CD14-positive monocyte (primary cell): ENCODE measurements at regions not wholly inside any gene's neighbourhood (a gene's known extent, or its start where the extent isn't known, plus 50 kb on each side); places are given as distances from the start of the nearest gene placed in this dataset.
A peak's percentile ranks its signal among the peaks of the same experiment; 100 is the strongest.

Experiments
- DNase-seq, 3 donors: peaks; one replicate each; pipeline ENCODE4 v3.0.0-alpha.2; 2011 to 2022
- H2AFZ ChIP-seq: 2 replicates; pipeline ENCODE4 v1.6.0; 2012; ENCODE audit warnings: mild to moderate bottlenecking, low read depth, low read length, inconsistent platforms; ENCODE audit not compliant: insufficient read depth, poor library complexity, severe bottlenecking
- H3K27ac ChIP-seq, 2 donors: 1 replicate in 1 of 2; 2 replicates in 1 of 2; pipeline ENCODE4 v1.5.1; 2012 to 2013; ENCODE audit warnings: low read length in 2 of 2, control low read depth in 1 of 2, inconsistent platforms in 1 of 2, low read depth in 1 of 2, mild to moderate bottlenecking in 1 of 2
- H3K27me3 ChIP-seq, 2 donors: one replicate each; pipeline versions ENCODE4 v1.6.0 to v1.6.1; 2011 to 2013; ENCODE audit warnings: low read length in 2 of 2; ENCODE audit not compliant: control insufficient read depth in 2 of 2, insufficient read depth in 2 of 2
- H3K36me3 ChIP-seq, 2 donors: replicated peaks in 1 of 2; 1 replicate in 1 of 2; 2 replicates in 1 of 2; pipeline versions ENCODE4 v1.5.1 to v1.6.1; 2012 to 2013; ENCODE audit warnings: low read length in 2 of 2, control low read depth in 1 of 2, inconsistent platforms in 1 of 2, mild to moderate bottlenecking in 1 of 2; ENCODE audit not compliant: insufficient read depth in 2 of 2, control insufficient read depth in 1 of 2
- H3K4me1 ChIP-seq, 2 donors: 1 replicate in 1 of 2; 2 replicates in 1 of 2; pipeline versions ENCODE4 v1.5.1 to v1.6.1; 2012 to 2013; ENCODE audit warnings: low read length in 2 of 2, control low read depth in 1 of 2, inconsistent platforms in 1 of 2, mild to moderate bottlenecking in 1 of 2, moderate library complexity in 1 of 2; ENCODE audit not compliant: insufficient read depth in 2 of 2, control insufficient read depth in 1 of 2
- H3K4me2 ChIP-seq: replicated peaks from 2 replicates; pipeline ENCODE3; 2012; ENCODE audit warnings: low read length, moderate library complexity, mild to moderate bottlenecking; ENCODE audit not compliant: poor library complexity, severe bottlenecking; ENCODE audit errors: extremely low read depth
- H3K4me3 ChIP-seq, 3 experiments: fragments of 200-600 bp in 1 of 3; sonication (generic) in 1 of 3; replicated peaks in 1 of 3; 1 replicate in 2 of 3; 2 replicates in 1 of 3; pipeline ENCODE4 v1.5.1; 2011 to 2013; ENCODE audit warnings: low read length in 3 of 3, mild to moderate bottlenecking in 3 of 3, control low read depth in 2 of 3, low read depth in 2 of 3, inconsistent platforms in 1 of 3, moderate library complexity in 1 of 3
- H3K79me2 ChIP-seq: 2 replicates; pipeline ENCODE4 v1.6.0; 2012; ENCODE audit warnings: mild to moderate bottlenecking, control low read depth, inconsistent platforms, low read length, moderate library complexity; ENCODE audit not compliant: insufficient read depth
- H3K9ac ChIP-seq: 2 replicates; pipeline ENCODE4 v1.6.0; 2017; ENCODE audit warnings: low read length, mild to moderate bottlenecking; ENCODE audit not compliant: insufficient read depth, poor library complexity, severe bottlenecking
- H3K9me3 ChIP-seq, 2 donors: replicated peaks in 1 of 2; 1 replicate in 1 of 2; 2 replicates in 1 of 2; pipeline versions ENCODE4 v1.5.1 to v1.6.1; 2012 to 2013; ENCODE audit warnings: low read length in 2 of 2, control low read depth in 1 of 2; ENCODE audit not compliant: control insufficient read depth in 1 of 2, insufficient read depth in 1 of 2
- H4K20me1 ChIP-seq: 2 replicates; pipeline ENCODE4 v1.6.0; 2012; ENCODE audit warnings: mild to moderate bottlenecking, low read length, control low read depth, moderate library complexity; ENCODE audit not compliant: insufficient read depth
- H3K27ac Mint-ChIP-seq, 7 donors: one replicate each; pipeline ENCODE4 v1.8.0; 2020; ENCODE audit warnings: mild to moderate bottlenecking in 7 of 7, mixed read lengths in 7 of 7, moderate library complexity in 6 of 7, inconsistent platforms in 2 of 7
- H3K27me3 Mint-ChIP-seq, 3 donors: one replicate each; pipeline ENCODE4 v1.8.0; 2021 to 2022; ENCODE audit warnings: low read depth in 3 of 3, mild to moderate bottlenecking in 3 of 3, mixed read lengths in 3 of 3, moderate library complexity in 3 of 3, inconsistent platforms in 1 of 3
- H3K36me3 Mint-ChIP-seq, 2 donors: one replicate each; pipeline ENCODE4 v1.8.0; 2020; ENCODE audit warnings: mixed read lengths in 2 of 2, inconsistent platforms in 1 of 2, mild to moderate bottlenecking in 1 of 2
- H3K4me1 Mint-ChIP-seq: one replicate; pipeline ENCODE4 v1.8.0; 2020; ENCODE audit warnings: mild to moderate bottlenecking, mixed read lengths
- H3K4me3 Mint-ChIP-seq, 2 donors: one replicate each; pipeline ENCODE4 v1.8.0; 2020; ENCODE audit warnings: mild to moderate bottlenecking in 2 of 2, mixed read lengths in 2 of 2, moderate library complexity in 1 of 2
- H3K9me3 Mint-ChIP-seq, 7 donors: one replicate each; pipeline ENCODE4 v1.8.0; 2020 to 2022; ENCODE audit warnings: mixed read lengths in 7 of 7, mild to moderate bottlenecking in 6 of 7, moderate library complexity in 6 of 7, inconsistent platforms in 2 of 7
- CTCF ChIP-seq: fragments of 200-600 bp; IDR thresholded peaks from one replicate; pipeline ENCODE4 v1.8.0; 2022; ENCODE audit warnings: antibody characterized with exemption, mild to moderate bottlenecking
- WGBS: methylation state at CpG from one replicate; pipeline ENCODE4 v1.1.5; 2013; ENCODE audit warnings: missing lambda C conversion rate; ENCODE audit not compliant: insufficient coverage; 5-methylcytosine and 5-hydroxymethylcytosine counted together
- intact Hi-C, 2 donors: fragments of 100-400 bp; cut with micrococcal nuclease; formaldehyde crosslinking; loops; one replicate each; pipeline versions ENCODE4 v1.15.0 to v1.15.1; 2023

GRCh38 chr5:74152136-74152535 is 488.4 kb downstream of the ENC1 start:
- Mint-ChIP-seq H3K4me3 (no peak overlapping the region), H3K27ac (no peak overlapping the region), H3K9me3 (no peaks in the 10 kb centered on the region), H3K27me3 (peaks cover 0 to 2% (median 0%) of the 10 kb centered on the region in 3 donors), H3K4me1 (peaks cover 23% of the 10 kb centered on the region), H3K36me3 (no peaks in the 10 kb centered on the region)
- peaks cover 0 to 6% of the 10 kb centered on the region in 2 donors for H3K4me1 ChIP-seq
- intact Hi-C loops: no loop called here
- H3K9ac ChIP-seq: no peak overlapping the region
- no peak overlapping the region for H3K4me2 ChIP-seq
- H3K9me3 ChIP-seq: no peaks in the 10 kb centered on the region
- no peaks in the 10 kb centered on the region for H3K79me2 ChIP-seq
- no peaks in the 10 kb centered on the region for H3K27me3 ChIP-seq
- no peak overlapping the region for H3K4me3 ChIP-seq
- no peaks in the 10 kb centered on the region for H3K36me3 ChIP-seq
- H2AFZ ChIP-seq: no peak overlapping the region
- WGBS: no CpG with 5 or more reads among the region's 4 CpGs
- no peak overlapping the region for H3K27ac ChIP-seq
- DNase-seq: no peak
- H4K20me1 ChIP-seq: no peaks in the 10 kb centered on the region
- TF ChIP-seq CTCF: no peak

- Histone ChIP-seq H2AFZ (no peak overlapping the region), H3K36me3 (no peaks in the 10 kb centered on the region), H3K4me2 (no peak overlapping the region), H3K9ac (no peak overlapping the region), H3K27ac (no peak overlapping the region), H4K20me1 (no peaks in the 10 kb centered on the region), H3K9me3 (no peaks in the 10 kb centered on the region), H3K4me1 (peaks cover 0 to 6% of the 10 kb centered on the region in 2 donors), H3K4me3 (no peak overlapping the region), H3K79me2 (no peaks in the 10 kb centered on the region), H3K27me3 (no peaks in the 10 kb centered on the region)
- H3K4me1 Mint-ChIP-seq: peaks cover 23% of the 10 kb centered on the region
- WGBS: no CpG with 5 or more reads among the region's 3 CpGs
- no peaks in the 10 kb centered on the region for H3K36me3 Mint-ChIP-seq
- no peak overlapping the region for H3K4me3 Mint-ChIP-seq
- H3K27me3 Mint-ChIP-seq: peaks cover 0 to 4% (median 2%) of the 10 kb centered on the region in 3 donors
- peaks cover 0 to 5% (median 0%) of the 10 kb centered on the region in 7 donors for H3K9me3 Mint-ChIP-seq
- intact Hi-C loops: no loop called here
- peak overlapping the region in 1 of 7 donors; percentile 7 for H3K27ac Mint-ChIP-seq
- no peak for TF ChIP-seq CTCF
- peak; percentile 36 to 62 (median 55) for DNase-seq
These were observed 491.1 kb downstream of the ENC1 start for GRCh38 chr5:74149395-74149794.
